ENCODE measurements at regions not wholly inside any gene's neighbourhood (a gene's known extent, or its start where the extent isn't known, plus 50 kb on each side); places are given as distances from the start of the nearest gene placed in this dataset.

DNA sequence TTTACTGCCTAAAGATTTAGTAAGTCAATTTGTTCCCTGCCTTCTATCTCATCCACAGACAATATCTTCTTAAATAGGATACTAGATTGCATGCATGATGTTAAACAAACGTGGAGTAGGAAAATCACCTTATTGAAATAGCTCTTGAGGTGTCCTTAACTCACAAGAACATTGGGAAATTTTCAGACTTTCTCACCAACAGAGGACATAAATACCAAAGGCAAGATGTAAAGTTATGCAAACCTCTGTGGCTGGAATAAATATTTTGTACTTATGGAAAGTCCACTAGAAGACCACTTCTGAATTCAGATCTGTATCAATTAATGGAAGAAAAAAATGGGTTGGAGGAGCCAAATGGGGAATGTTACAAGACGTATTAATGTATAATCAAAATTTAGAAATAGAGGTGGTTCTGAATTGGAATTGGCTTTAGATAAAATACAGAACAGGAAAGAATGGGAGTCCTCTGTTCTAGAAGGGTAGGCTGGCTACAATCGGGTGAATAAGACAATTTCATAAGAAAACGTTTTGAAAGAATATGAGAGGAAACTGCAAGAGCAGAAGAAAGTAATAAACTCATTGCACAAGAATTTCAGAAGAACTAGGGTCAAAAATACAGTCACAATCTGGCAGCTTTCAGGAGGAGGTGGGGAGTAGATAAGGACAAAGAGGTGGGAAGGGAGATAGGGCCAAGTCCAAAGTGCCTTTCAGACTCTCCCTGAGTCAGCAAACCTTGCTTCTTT, 69.3 kb upstream of the FN1 start:
- TF ChIP-seq, protein P1, sequence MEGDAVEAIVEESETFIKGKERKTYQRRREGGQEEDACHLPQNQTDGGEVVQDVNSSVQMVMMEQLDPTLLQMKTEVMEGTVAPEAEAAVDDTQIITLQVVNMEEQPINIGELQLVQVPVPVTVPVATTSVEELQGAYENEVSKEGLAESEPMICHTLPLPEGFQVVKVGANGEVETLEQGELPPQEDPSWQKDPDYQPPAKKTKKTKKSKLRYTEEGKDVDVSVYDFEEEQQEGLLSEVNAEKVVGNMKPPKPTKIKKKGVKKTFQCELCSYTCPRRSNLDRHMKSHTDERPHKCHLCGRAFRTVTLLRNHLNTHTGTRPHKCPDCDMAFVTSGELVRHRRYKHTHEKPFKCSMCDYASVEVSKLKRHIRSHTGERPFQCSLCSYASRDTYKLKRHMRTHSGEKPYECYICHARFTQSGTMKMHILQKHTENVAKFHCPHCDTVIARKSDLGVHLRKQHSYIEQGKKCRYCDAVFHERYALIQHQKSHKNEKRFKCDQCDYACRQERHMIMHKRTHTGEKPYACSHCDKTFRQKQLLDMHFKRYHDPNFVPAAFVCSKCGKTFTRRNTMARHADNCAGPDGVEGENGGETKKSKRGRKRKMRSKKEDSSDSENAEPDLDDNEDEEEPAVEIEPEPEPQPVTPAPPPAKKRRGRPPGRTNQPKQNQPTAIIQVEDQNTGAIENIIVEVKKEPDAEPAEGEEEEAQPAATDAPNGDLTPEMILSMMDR (CRISPR knock-in tag; IDR thresholded peaks at IDR 0.05), result no peak
- TF ChIP-seq, protein P2, sequence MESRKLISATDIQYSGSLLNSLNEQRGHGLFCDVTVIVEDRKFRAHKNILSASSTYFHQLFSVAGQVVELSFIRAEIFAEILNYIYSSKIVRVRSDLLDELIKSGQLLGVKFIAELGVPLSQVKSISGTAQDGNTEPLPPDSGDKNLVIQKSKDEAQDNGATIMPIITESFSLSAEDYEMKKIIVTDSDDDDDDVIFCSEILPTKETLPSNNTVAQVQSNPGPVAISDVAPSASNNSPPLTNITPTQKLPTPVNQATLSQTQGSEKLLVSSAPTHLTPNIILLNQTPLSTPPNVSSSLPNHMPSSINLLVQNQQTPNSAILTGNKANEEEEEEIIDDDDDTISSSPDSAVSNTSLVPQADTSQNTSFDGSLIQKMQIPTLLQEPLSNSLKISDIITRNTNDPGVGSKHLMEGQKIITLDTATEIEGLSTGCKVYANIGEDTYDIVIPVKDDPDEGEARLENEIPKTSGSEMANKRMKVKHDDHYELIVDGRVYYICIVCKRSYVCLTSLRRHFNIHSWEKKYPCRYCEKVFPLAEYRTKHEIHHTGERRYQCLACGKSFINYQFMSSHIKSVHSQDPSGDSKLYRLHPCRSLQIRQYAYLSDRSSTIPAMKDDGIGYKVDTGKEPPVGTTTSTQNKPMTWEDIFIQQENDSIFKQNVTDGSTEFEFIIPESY (CRISPR knock-in tag; IDR thresholded peaks at IDR 0.05), result no peak

Data from HepG2 (cell line).